ENCODE measurements at regions not wholly inside any gene's neighbourhood (a gene's known extent, or its start where the extent isn't known, plus 50 kb on each side); places are given as distances from the start of the nearest gene placed in this dataset.

DNA sequence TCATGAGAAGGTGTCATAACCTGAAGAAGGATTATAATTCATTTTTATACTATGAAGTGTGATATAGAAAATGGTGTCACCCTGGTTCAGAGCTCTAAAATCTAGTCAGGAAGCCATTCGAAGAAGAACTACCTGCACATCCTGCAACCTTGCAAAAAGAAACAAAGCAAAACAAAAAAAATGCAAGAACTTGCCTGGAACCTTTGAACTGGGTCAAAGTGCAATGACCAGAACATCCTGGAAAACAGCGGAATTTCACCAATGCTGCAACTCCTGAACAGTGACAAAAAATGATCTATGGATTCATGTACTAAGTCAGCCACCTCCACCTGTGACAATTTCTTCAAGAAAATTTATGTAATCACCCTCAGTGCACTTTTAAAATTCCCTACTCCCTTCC, 1083.3 kb upstream of the GYPC start:
- H3K4me3 ChIP-seq, result no peak overlapping the region
- H3K27ac ChIP-seq, result no peak overlapping the region
- no peaks in the 10 kb centered on the region for H3K4me1 ChIP-seq
- no peak for TF ChIP-seq POLR2A (IDR thresholded peaks at IDR 0.05)
- TF ChIP-seq, protein P1, sequence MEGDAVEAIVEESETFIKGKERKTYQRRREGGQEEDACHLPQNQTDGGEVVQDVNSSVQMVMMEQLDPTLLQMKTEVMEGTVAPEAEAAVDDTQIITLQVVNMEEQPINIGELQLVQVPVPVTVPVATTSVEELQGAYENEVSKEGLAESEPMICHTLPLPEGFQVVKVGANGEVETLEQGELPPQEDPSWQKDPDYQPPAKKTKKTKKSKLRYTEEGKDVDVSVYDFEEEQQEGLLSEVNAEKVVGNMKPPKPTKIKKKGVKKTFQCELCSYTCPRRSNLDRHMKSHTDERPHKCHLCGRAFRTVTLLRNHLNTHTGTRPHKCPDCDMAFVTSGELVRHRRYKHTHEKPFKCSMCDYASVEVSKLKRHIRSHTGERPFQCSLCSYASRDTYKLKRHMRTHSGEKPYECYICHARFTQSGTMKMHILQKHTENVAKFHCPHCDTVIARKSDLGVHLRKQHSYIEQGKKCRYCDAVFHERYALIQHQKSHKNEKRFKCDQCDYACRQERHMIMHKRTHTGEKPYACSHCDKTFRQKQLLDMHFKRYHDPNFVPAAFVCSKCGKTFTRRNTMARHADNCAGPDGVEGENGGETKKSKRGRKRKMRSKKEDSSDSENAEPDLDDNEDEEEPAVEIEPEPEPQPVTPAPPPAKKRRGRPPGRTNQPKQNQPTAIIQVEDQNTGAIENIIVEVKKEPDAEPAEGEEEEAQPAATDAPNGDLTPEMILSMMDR (IDR thresholded peaks at IDR 0.05), result no peak
- no peak for DNase-seq
- no peaks in the 10 kb centered on the region for H3K36me3 ChIP-seq (ENCODE audit: low read depth, missing control alignments)
- no peaks in the 10 kb centered on the region for H3K27me3 ChIP-seq
- WGBS, 2 donors, result 62 to 75% methylated on average over 2 of the region's 2 CpGs
- no peaks in the 10 kb centered on the region for H3K9me3 ChIP-seq
- intact Hi-C loops (cut with DNase I; ENCODE audit: low total_unique reads), result no loop called here

DNA sequence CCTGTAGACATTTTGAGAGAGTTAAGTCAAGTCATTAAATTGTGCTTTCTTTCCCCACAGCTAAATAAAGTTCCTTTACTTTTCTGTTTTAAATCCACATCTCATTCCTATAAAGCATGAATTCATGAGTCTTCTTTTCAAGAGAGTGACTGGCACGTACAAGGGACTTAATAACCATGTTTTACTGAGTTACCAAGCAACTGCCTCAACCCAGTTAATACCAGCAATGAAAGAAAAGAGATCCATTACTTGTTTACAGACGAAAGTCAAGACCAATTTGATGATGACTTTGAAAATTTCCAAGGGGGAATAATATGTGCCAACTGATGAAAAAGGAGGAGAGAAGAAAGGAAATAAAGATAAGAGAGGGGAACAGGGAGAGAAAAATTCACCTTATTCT, 1082.5 kb upstream of the GYPC start:
- H3K4me3 ChIP-seq, result no peak overlapping the region
- intact Hi-C loops (cut with DNase I; ENCODE audit: low total_unique reads), result no loop called here
- no peaks in the 10 kb centered on the region for H3K27me3 ChIP-seq
- no peak overlapping the region for H3K27ac ChIP-seq
- H3K4me1 ChIP-seq, result no peaks in the 10 kb centered on the region
- DNase-seq, result no peak
- H3K36me3 ChIP-seq (ENCODE audit: low read depth, missing control alignments), result no peaks in the 10 kb centered on the region
- H3K9me3 ChIP-seq, result no peaks in the 10 kb centered on the region
- 68 to 71% methylated on average over 2 of the region's 2 CpGs for WGBS, 2 donors
- TF ChIP-seq POLR2A (IDR thresholded peaks at IDR 0.05), result no peak
- TF ChIP-seq, protein P1 (IDR thresholded peaks at IDR 0.05), result no peak

DNA sequence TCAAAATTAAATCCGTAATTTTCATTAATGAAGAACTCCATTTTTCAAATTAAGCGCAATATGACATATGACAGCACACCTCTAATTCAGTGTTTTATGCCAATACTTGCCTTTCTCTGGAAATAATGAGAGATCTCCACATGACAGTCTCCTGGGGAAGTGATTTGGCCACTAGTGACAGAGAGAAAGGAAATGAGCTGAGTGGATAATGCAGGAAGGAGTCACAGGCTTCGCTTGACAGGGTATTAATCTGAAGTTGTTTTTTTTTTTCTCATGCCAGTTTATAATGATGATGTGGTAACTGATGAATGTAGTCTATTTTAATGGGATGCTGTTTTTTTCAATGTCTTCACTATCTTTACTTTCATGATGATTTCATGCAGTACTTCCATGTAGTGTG, 1079.4 kb upstream of the GYPC start:
- Histone ChIP-seq H3K4me1 (no peaks in the 10 kb centered on the region), H3K36me3 (ENCODE audit: low read depth, missing control alignments) (no peaks in the 10 kb centered on the region), H3K27me3 (no peaks in the 10 kb centered on the region), H3K9me3 (no peaks in the 10 kb centered on the region), H3K27ac (no peak overlapping the region), H3K4me3 (no peak overlapping the region)
- TF ChIP-seq, protein P1 (IDR thresholded peaks at IDR 0.05), result no peak
- TF ChIP-seq POLR2A (IDR thresholded peaks at IDR 0.05), result no peak
- DNase-seq, result no peak
- 86 to 92% methylated on average over 3 of the region's 3 CpGs for WGBS, 2 donors
- intact Hi-C loops (cut with DNase I; ENCODE audit: low total_unique reads), result no loop called here

DNA sequence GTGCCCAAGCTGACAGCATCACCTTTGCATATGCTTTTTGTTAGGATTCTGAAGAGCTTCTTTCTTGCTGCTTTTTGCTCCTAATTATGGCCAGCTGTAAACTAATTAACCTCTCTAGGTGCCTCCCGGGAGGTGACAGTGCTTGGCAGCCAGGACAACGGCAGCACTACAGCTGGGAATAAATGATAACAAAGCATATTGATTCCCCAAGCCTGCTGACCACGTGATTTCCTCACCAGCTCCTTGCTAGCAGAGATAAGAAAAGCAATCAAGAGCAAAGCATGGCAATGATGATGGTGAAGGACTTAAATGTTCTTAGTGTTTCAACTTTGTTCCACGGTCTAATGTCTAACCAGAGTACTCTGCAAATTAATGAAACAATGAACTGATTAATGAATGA, 1074.4 kb upstream of the GYPC start:
- no peaks in the 10 kb centered on the region for H3K4me1 ChIP-seq
- TF ChIP-seq POLR2A (IDR thresholded peaks at IDR 0.05), result no peak
- TF ChIP-seq, protein P1 (IDR thresholded peaks at IDR 0.05), result no peak
- intact Hi-C loops (cut with DNase I; ENCODE audit: low total_unique reads), result no loop called here
- no peaks in the 10 kb centered on the region for H3K9me3 ChIP-seq
- 21 to 36% methylated on average over 4 of the region's 4 CpGs for WGBS, 2 donors
- no peaks in the 10 kb centered on the region for H3K27me3 ChIP-seq
- no peak overlapping the region for H3K27ac ChIP-seq
- no peak for DNase-seq
- no peaks in the 10 kb centered on the region for H3K36me3 ChIP-seq (ENCODE audit: low read depth, missing control alignments)
- no peak overlapping the region for H3K4me3 ChIP-seq

DNA sequence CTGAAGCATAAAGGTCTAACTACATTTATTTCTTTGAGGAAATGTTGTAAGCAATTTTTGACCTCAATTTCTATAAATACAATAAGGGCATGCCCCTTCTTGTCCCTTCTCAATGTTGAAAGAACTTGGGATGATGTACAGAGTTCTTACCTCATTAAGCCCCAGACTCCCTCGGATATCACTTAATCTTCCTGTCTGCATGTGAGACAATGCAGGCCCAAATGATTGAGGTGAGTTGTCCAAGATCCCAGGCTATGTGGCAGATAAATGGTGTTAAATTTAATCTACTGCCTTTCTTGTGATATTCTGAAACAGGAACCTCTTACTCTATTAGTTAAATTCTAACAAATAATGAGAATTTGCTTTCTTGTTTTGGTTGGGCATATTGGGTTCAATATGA, 1073.4 kb upstream of the GYPC start:
- no peaks in the 10 kb centered on the region for H3K4me1 ChIP-seq
- DNase-seq, result no peak
- WGBS, 2 donors, result 29 to 36% methylated on average over 1 of the region's 1 CpG
- H3K27me3 ChIP-seq, result no peaks in the 10 kb centered on the region
- no peaks in the 10 kb centered on the region for H3K36me3 ChIP-seq (ENCODE audit: low read depth, missing control alignments)
- no peaks in the 10 kb centered on the region for H3K9me3 ChIP-seq
- intact Hi-C loops (cut with DNase I; ENCODE audit: low total_unique reads), result no loop called here
- H3K27ac ChIP-seq, result no peak overlapping the region
- no peak overlapping the region for H3K4me3 ChIP-seq
- no peak for TF ChIP-seq POLR2A (IDR thresholded peaks at IDR 0.05)
- TF ChIP-seq, protein P1 (IDR thresholded peaks at IDR 0.05), result no peak
